GM21390 (cell line): ENCODE measurements at regions not wholly inside any gene's neighbourhood (a gene's known extent, or its start where the extent isn't known, plus 50 kb on each side); places are given as distances from the start of the nearest gene placed in this dataset.
A peak's percentile ranks its signal among the peaks of the same experiment; 100 is the strongest.
"Not testable (repeated sequence)": the region's sequence is repeated elsewhere in the genome, so short reads cannot be mapped to it uniquely, and the experiment has no call there.

Experiments
- ATAC-seq: cut with Tn5 transposase; IDR thresholded peaks from one replicate; pipeline ENCODE4 v1.9.1; 2021; ENCODE audit not compliant: unreplicated experiment

DNA sequence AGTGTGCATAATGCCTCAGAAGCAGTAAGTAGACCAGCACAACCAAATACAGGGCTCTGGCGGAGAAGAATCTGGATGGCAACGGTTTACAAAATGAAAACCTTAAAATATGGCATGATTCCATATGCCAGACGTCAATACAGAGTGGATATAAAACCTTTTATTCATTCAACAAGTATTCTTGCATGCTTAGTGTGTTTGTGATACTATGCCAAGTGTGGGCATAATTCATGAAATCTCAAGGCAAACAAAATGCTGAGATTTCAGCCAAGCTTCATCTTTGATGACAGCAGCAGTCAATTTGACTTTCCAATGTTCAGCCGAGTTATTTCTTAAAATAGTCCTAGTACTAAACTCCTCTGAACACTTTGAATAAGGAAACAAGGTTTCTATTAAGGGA lies 119.4 kb downstream of the CD24 start:
- no peak for ATAC-seq

- ATAC-seq: no peak
Measured at GRCh38 chr6:106849676-106850332, 124.7 kb downstream of the CD24 start.

DNA sequence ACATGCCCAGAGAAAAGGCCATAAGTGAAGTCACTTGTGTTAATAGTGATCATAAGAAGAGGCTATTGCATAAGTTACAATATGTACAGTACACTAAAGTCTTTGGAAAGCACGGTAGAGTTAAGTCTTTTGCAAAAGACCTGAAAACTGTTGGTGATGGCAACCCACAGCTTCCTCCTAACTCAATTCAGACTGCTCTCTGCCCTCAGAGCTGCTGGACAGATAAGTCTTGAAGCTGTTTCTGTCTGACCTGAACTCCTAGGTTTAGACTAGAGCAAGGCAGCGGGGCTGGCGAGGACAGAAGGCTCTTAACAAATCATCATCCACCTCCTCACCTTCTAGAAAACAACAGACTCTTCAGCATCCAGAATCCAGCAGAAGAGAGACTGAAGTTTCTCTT lies 125.4 kb downstream of the CD24 start:
- ATAC-seq: no peak

- ATAC-seq: peak; percentile 50
Measured at GRCh38 chr6:106847116-106847515, 127.4 kb downstream of the CD24 start.

DNA sequence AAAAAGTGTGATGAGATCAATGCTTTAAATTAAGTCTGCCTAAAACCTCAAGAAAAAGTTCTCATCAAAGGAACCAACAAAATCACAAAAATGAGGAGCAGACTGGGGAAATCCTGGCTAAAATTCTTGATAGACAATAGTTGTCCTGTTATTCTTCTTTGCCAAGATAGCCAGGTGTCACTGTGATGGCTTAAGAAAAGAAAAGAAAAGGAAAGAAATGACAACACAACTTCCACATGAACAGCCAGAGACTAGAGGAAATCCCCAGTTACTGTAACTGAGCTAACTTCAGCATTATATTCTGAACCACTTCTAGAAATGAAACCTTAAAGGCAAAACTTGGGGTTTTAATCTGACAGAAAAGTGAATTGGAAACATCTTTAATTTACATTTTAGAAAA lies 129.6 kb downstream of the CD24 start:
- ATAC-seq: peak; percentile 68

- no peak for ATAC-seq
Measured at GRCh38 chr6:106832766-106833510, 141.6 kb downstream of the CD24 start.

GRCh38 chr6:106830930-106831329 lies 143.6 kb downstream of the CD24 start:
- no peak for ATAC-seq

GRCh38 chr6:106829451-106829850 lies 145.1 kb downstream of the CD24 start:
- ATAC-seq: no peak

GRCh38 chr6:106827081-106827480 lies 147.4 kb downstream of the CD24 start:
- ATAC-seq: no peak

DNA sequence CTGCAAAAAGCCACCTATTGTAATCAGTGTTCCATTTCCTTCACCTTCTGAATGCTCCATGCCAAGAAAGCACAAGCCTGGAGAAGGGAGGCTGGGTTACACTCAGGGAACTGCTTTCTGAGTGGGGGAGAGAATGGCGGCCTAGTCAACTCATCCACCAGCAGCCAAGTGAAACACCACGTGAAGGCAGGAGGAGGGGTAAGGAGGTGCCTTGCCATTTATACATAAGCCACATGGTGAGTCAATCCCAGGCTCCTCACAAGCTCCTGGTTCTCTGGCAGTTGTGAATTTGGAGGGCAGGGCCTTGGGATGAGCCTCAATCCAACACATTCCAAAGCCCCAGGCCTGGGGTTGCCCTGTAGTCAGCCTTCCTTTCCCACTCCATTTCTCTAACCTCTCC lies 149.4 kb downstream of the CD24 start:
- no peak for ATAC-seq

- no peak for ATAC-seq
Measured at GRCh38 chr6:106823732-106824351, 150.7 kb downstream of the CD24 start.

GRCh38 chr6:106823058-106823457 lies 151.5 kb downstream of the CD24 start:
- no peak for ATAC-seq

- ATAC-seq: no peak
Measured at GRCh38 chr6:106820412-106820852, 154.1 kb downstream of the CD24 start.

- ATAC-seq: no peak
Measured at GRCh38 chr6:106811088-106811686, 163.3 kb downstream of the CD24 start.

GRCh38 chr6:106808758-106809157 lies 165.8 kb downstream of the CD24 start:
- no peak for ATAC-seq

- no peak for ATAC-seq
Measured at GRCh38 chr6:106807947-106808611, 166.4 kb downstream of the CD24 start.

DNA sequence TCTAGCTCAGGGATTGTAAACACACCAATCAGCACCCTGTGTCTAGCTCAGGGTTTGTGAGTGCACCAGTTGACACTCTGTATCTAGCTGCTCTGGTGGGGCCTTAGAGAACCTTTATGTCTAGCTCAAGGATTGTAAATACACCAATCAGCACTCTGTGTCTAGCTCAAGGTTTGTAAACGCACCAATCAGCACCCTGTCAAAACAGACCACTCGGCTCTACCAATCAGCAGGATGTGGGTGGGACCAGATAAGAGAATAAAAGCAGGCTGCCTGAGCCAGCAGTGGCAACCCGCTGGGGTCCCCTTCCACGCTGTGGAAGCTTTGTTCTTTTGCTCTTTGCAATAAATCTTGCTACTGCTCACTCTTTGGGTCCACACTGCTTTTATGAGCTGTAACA lies 168.3 kb downstream of the CD24 start:
- ATAC-seq: not testable (repeated sequence)

DNA sequence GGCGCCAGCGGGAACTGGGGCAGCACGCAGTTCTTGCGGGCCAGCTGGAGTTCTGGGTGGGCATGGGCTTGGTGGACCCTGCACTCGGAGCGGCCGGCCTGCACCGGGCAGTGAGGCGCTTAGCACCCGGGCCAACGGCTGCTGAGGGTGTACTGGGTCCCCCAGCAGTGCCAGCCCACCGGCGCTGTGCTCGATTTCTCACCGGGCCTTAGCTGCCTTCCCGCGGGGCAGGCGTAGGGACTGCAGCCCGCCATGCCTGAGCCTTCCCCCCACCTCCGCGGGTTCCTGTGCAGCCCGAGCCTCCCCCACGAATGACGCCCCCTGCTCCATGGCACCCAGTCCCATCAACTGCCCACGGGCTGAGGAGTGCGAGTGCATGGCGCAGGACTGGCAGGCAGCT lies 168.8 kb downstream of the CD24 start:
- no peak for ATAC-seq

DNA sequence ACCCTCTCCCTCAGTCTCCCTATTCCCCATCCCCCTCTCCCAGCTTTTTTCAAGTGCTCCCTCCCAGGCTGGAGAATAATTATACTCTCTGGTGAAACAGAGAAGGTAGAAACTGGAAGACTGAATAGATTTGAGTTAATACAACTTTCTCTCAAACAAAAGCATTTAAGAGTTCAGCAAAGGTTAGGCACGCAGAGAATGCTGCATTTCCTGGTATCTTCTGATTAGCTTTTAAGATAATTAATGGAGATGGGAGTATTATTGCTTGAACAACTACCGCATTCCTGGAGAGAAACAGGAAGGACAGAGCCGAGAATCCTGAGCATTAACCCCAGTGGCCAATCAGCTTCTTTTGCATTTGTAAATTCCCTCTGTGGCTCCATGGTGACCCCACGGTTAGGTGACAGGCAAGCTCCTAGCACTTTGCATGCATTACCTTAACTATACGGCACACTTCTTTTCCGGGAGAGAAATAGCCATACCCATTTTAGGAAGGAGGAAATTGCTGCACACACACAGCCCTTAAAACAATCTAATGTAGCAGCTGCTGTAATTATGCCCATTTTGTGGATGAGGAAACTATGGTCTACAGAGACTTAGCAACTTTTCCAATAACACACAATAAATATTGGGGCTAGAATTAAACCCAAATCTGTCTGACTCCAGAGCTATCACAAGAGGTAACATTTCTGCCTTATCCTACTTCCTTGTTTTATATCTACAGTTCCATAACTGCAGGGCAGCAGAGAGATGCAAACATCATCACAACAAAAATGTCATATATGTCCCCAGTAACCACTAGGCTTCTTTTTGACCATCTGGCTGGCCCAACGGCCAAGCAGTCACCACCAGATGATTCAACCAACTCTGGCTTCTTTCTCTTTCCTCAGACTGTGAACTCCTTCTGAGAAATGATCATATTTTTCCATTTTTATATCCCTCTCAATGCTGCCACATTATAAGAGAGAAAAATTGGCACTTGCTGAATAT lies 169.9 kb downstream of the CD24 start:
- no peak for ATAC-seq

DNA sequence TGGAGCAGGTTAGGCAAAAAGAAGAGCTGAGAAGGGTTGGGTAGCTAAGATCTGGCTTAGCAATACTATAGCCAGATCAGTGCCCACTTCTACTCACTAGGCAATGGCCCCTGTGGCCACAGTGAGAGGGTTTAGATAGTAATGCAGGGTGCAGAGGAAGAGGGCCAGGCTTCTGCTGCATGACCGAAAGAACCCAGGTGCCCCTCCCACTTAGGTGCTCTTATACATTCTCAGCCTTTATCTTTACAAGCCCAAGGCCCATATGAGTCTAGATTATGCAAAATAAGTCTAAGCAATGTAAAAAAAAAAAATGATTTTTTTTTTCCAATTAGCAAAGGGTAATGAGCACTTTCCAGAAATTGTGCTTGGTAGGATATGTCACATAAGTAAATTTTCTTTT lies 171.3 kb downstream of the CD24 start:
- no peak for ATAC-seq
